ENCODE measurements at regions not wholly inside any gene's neighbourhood (a gene's known extent, or its start where the extent isn't known, plus 50 kb on each side); places are given as distances from the start of the nearest gene placed in this dataset.
A peak's percentile ranks its signal among the peaks of the same experiment; 100 is the strongest.

DNA sequence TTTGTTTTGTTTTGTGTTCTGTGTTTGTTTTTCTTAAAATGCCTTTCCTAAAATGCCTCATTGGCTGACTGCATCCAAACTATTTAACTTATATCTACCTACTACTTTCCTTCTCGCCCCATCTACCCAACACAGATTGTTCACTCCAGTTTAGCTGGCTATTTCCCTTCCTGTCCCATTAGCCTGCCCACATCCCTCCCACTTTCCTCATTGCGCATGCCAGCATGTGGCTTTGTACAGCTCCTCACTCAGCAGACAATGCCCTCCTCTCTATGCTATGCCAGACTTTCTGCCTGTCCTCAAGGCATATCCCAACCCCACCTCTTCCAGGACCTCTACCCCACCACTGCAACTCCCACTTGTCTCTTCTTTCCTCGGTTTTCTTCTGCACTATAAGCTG, 94.7 kb upstream of the C1orf21 start:
- no peak for TF ChIP-seq ZNF18 (tag by site-specific recombination; IDR thresholded peaks at IDR 0.05)
- no peak for TF ChIP-seq ZNF341 (tag by site-specific recombination; IDR thresholded peaks at IDR 0.05; ENCODE audit: low read depth)
- peak; percentile 26; the same call in 1 of the 2 replicates for TF ChIP-seq EGR2 (tag by site-specific recombination; IDR thresholded peaks at IDR 0.05; ENCODE audit: low read depth)
- ChIA-PET CTCF (interaction anchor here (0.6 to 0.7 kb wide), 2 partner anchors 375 to 382 kb away, joined by 3 to 5 read pairs; no protein-coding TSS in a partner anchor), POLR2A (no interaction called here)
- Histone ChIP-seq H3K27ac (ENCODE audit: extremely low read depth, low read depth, low read length) (no peak overlapping the region), H3K36me3 (ENCODE audit: control insufficient read depth in 2 of 2, insufficient read depth in 1 of 2, low read length in 2 of 2) (no peaks in the 10 kb centered on the region), H3K4me3 (ENCODE audit: low read depth, low read length) (no peak overlapping the region), H3K4me1 (ENCODE audit: control insufficient read depth, insufficient read depth, low read length) (no peaks in the 10 kb centered on the region), H3K9me3 (ENCODE audit: control insufficient read depth, insufficient read depth, low read depth, low read length) (no peaks in the 10 kb centered on the region)

DNA sequence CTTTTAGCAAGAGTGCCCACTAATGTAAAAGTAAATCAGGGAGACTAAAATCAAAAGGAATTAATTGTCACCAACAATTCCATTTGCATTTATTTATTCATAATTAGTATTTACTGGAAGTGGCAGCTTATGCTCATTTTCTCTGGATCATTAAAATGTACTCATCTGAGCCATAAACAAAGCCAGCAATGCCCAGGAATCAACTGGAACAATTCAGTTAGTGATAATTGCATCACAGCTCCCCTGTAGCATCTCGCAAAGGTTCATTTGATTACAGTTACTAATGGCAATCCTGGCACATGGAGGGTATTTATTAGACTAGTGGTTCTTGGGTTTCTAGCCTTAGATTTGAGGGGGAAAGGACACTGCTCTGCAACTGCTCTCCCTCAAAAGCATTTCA, 92.7 kb upstream of the C1orf21 start:
- Histone ChIP-seq H3K4me1 (ENCODE audit: control insufficient read depth, insufficient read depth, low read length) (no peaks in the 10 kb centered on the region), H3K36me3 (ENCODE audit: control insufficient read depth in 2 of 2, insufficient read depth in 1 of 2, low read length in 2 of 2) (no peaks in the 10 kb centered on the region), H3K9me3 (ENCODE audit: control insufficient read depth, insufficient read depth, low read depth, low read length) (no peaks in the 10 kb centered on the region), H3K27ac (ENCODE audit: extremely low read depth, low read depth, low read length) (no peak overlapping the region), H3K4me3 (ENCODE audit: low read depth, low read length) (no peak overlapping the region)
- ChIA-PET CTCF (interaction anchor here (0.6 to 1.3 kb wide), 2 partner anchors 188 to 370 kb away, joined by 3 to 4 read pairs; no protein-coding TSS in a partner anchor), POLR2A (no interaction called here)
- TF ChIP-seq ZNF302 (tag by site-specific recombination; IDR thresholded peaks at IDR 0.05; ENCODE audit: low read depth) (no peak), PRDM1 (tag by site-specific recombination; IDR thresholded peaks at IDR 0.05) (no peak), ZNF626 (tag by site-specific recombination; IDR thresholded peaks at IDR 0.05) (no peak), ZBTB48 (tag by site-specific recombination; IDR thresholded peaks at IDR 0.05) (no peak), ZBTB44 (tag by site-specific recombination; IDR thresholded peaks at IDR 0.05) (no peak), ZNF335 (tag by site-specific recombination; conservative IDR thresholded peaks at IDR 0.05) (no peak), ZNF23 (tag by site-specific recombination; IDR thresholded peaks at IDR 0.05; ENCODE audit: borderline replicate concordance) (no peak), ZNF692 (tag by site-specific recombination; IDR thresholded peaks at IDR 0.05) (no peak), PRDM4 (tag by site-specific recombination; IDR thresholded peaks at IDR 0.05) (no peak), ZNF221 (tag by site-specific recombination; IDR thresholded peaks at IDR 0.05; ENCODE audit: borderline replicate concordance) (no peak), ZNF133 (tag by site-specific recombination; IDR thresholded peaks at IDR 0.05) (no peak), ZBTB49 (tag by site-specific recombination; IDR thresholded peaks at IDR 0.05; ENCODE audit: low read depth) (no peak), ZNF169 (tag by site-specific recombination; IDR thresholded peaks at IDR 0.05) (no peak), ZNF530 (tag by site-specific recombination; IDR thresholded peaks at IDR 0.05; ENCODE audit: low read depth) (no peak), ZBTB10 (tag by site-specific recombination; IDR thresholded peaks at IDR 0.05) (no peak), KLF16 (tag by site-specific recombination; IDR thresholded peaks at IDR 0.05) (no peak), ZNF157 (tag by site-specific recombination; IDR thresholded peaks at IDR 0.05) (no peak), BCL11B (tag by site-specific recombination; IDR thresholded peaks at IDR 0.05; ENCODE audit: low read depth) (no peak)
